ENCODE measurements at regions not wholly inside any gene's neighbourhood (a gene's known extent, or its start where the extent isn't known, plus 50 kb on each side); places are given as distances from the start of the nearest gene placed in this dataset.

- TF ChIP-seq FOXM1 (IDR thresholded peaks at IDR 0.05; ENCODE audit: borderline replicate concordance, low read depth), result no peak
- no peak for TF ChIP-seq EP300 (IDR thresholded peaks at IDR 0.05; ENCODE audit: borderline replicate concordance)
- no peak for TF ChIP-seq CREB1 (IDR thresholded peaks at IDR 0.05; ENCODE audit: low read depth)
- TF ChIP-seq, protein P1, sequence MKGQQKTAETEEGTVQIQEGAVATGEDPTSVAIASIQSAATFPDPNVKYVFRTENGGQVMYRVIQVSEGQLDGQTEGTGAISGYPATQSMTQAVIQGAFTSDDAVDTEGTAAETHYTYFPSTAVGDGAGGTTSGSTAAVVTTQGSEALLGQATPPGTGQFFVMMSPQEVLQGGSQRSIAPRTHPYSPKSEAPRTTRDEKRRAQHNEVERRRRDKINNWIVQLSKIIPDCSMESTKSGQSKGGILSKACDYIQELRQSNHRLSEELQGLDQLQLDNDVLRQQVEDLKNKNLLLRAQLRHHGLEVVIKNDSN (IDR thresholded peaks at IDR 0.05), result no peak
- no peak for TF ChIP-seq CEBPB (IDR thresholded peaks at IDR 0.05)
- TF ChIP-seq TCF12 (IDR thresholded peaks at IDR 0.05; ENCODE audit: low read depth), result no peak
- TF ChIP-seq REST (IDR thresholded peaks at IDR 0.05; ENCODE audit: low read depth), result no peak
- no peak for TF ChIP-seq ZBTB7A (IDR thresholded peaks at IDR 0.05; ENCODE audit: low read depth)
- no peak for TF ChIP-seq TAF1 (IDR thresholded peaks at IDR 0.05; ENCODE audit: low read depth)
- TF ChIP-seq, protein P2, sequence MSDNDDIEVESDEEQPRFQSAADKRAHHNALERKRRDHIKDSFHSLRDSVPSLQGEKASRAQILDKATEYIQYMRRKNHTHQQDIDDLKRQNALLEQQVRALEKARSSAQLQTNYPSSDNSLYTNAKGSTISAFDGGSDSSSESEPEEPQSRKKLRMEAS (IDR thresholded peaks at IDR 0.05), result no peak
- TF ChIP-seq RAD21 (IDR thresholded peaks at IDR 0.05; ENCODE audit: low read depth), result no peak
- no peak for TF ChIP-seq EGR1 (IDR thresholded peaks at IDR 0.05)
- no peak for TF ChIP-seq TEAD4 (IDR thresholded peaks at IDR 0.05)
- no peak for TF ChIP-seq YY1 (IDR thresholded peaks at IDR 0.05; ENCODE audit: low read depth)
- no peak for TF ChIP-seq NFIC (IDR thresholded peaks at IDR 0.05)
Measured at GRCh38 chr4:120144041-120144440, 77.4 kb upstream of the MAD2L1 start.

DNA sequence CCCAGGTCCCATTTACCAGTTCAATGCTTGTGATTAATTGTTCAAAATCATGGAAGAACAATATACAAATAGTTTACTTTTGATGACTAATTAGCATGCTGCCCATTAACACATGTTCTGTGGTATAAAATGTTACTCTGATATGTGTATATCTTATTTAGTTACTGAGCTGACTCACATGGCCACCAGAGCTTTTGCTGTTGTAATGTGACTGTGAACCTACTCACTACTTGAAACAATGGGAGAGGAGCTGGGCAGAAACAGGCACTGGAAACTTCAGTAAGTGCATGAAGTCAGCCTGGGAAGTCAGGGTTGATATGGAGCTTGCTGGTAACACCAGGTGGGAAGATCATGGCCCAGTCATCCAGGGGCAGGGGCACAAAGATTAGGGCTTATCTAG lies 72.7 kb upstream of the MAD2L1 start:
- TF ChIP-seq YY1 (IDR thresholded peaks at IDR 0.05; ENCODE audit: low read depth), result no peak
- no peak for TF ChIP-seq ZBTB7A (IDR thresholded peaks at IDR 0.05; ENCODE audit: low read depth)
- no peak for TF ChIP-seq FOXM1 (IDR thresholded peaks at IDR 0.05; ENCODE audit: borderline replicate concordance, low read depth)
- TF ChIP-seq NFIC (IDR thresholded peaks at IDR 0.05), result no peak
- no peak for TF ChIP-seq TCF12 (IDR thresholded peaks at IDR 0.05; ENCODE audit: low read depth)
- no peak for TF ChIP-seq RAD21 (IDR thresholded peaks at IDR 0.05; ENCODE audit: low read depth)
- TF ChIP-seq EGR1 (IDR thresholded peaks at IDR 0.05), result no peak
- no peak for TF ChIP-seq EP300 (IDR thresholded peaks at IDR 0.05; ENCODE audit: borderline replicate concordance)
- no peak for TF ChIP-seq TEAD4 (IDR thresholded peaks at IDR 0.05)
- TF ChIP-seq, protein P1 (IDR thresholded peaks at IDR 0.05), result no peak
- TF ChIP-seq, protein P2 (IDR thresholded peaks at IDR 0.05), result no peak
- no peak for TF ChIP-seq REST (IDR thresholded peaks at IDR 0.05; ENCODE audit: low read depth)
- TF ChIP-seq TAF1 (IDR thresholded peaks at IDR 0.05; ENCODE audit: low read depth), result no peak
- TF ChIP-seq CEBPB (IDR thresholded peaks at IDR 0.05), result no peak

DNA sequence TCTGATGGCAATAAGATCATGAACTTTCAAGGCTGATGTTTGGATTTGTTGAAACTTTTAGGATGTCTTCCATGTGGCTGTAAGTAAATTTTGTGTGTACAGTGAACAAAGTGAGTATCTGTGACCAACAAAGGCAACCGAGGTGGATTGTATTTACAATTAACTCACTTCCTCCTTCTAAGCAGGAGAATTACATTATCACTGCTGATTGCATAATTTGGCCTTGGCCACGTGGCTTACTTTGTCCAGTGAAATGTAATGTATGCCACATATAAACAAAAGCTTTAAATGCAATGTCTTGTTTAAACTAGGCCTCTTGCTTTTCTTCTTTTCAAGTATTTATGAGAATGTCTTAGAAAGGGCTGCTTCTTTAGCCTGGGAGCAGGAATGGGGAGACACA lies 66.3 kb upstream of the MAD2L1 start:
- peak; percentile 35; the same call in 1 of the 2 replicates for TF ChIP-seq CEBPB (IDR thresholded peaks at IDR 0.05)
- no peak for TF ChIP-seq TEAD4 (IDR thresholded peaks at IDR 0.05)
- TF ChIP-seq NFIC (IDR thresholded peaks at IDR 0.05), result no peak
- no peak for TF ChIP-seq TCF12 (IDR thresholded peaks at IDR 0.05; ENCODE audit: low read depth)
- no peak for TF ChIP-seq ZBTB7A (IDR thresholded peaks at IDR 0.05; ENCODE audit: low read depth)
- no peak for TF ChIP-seq FOXM1 (IDR thresholded peaks at IDR 0.05; ENCODE audit: borderline replicate concordance, low read depth)

- no peak for TF ChIP-seq TEAD4 (IDR thresholded peaks at IDR 0.05)
- no peak for TF ChIP-seq REST (IDR thresholded peaks at IDR 0.05; ENCODE audit: low read depth)
- TF ChIP-seq EGR1 (IDR thresholded peaks at IDR 0.05), result no peak
- TF ChIP-seq, protein P1 (IDR thresholded peaks at IDR 0.05), result no peak
- TF ChIP-seq CEBPB (IDR thresholded peaks at IDR 0.05), result no peak
- TF ChIP-seq EP300 (IDR thresholded peaks at IDR 0.05; ENCODE audit: borderline replicate concordance), result no peak
Measured at GRCh38 chr4:120130786-120131185, 64.1 kb upstream of the MAD2L1 start.

Measured in Ishikawa (cell line).